HUES64 (cell line): ENCODE measurements at regions not wholly inside any gene's neighbourhood (a gene's known extent, or its start where the extent isn't known, plus 50 kb on each side); places are given as distances from the start of the nearest gene placed in this dataset.

ENCODE experiments used
- H3K27ac ChIP-seq: 2 replicates; pipeline ENCODE4 v1.7.0; 2013; ENCODE audit warnings: low read depth, low read length, inconsistent platforms
- H3K27me3 ChIP-seq: 2 replicates; pipeline ENCODE4 v1.6.1; 2013; ENCODE audit warnings: mild to moderate bottlenecking, low read length; ENCODE audit not compliant: insufficient read depth
- H3K36me3 ChIP-seq: 2 replicates; pipeline ENCODE4 v1.6.1; 2013; ENCODE audit warnings: mild to moderate bottlenecking, low read length; ENCODE audit not compliant: insufficient read depth
- H3K4me1 ChIP-seq: 2 replicates; pipeline ENCODE4 v1.6.1; 2013; ENCODE audit warnings: mild to moderate bottlenecking, low read length, moderate library complexity; ENCODE audit not compliant: insufficient read depth
- H3K4me3 ChIP-seq: 2 replicates; pipeline ENCODE4 v1.5.1; 2013; ENCODE audit warnings: mild to moderate bottlenecking, low read length, moderate library complexity
- H3K9ac ChIP-seq: 2 replicates; pipeline ENCODE4 v1.6.1; 2013; ENCODE audit warnings: mild to moderate bottlenecking, low read depth, low read length
- H3K9me3 ChIP-seq: 2 replicates; pipeline ENCODE4 v1.6.1; 2013; ENCODE audit warnings: low read depth, low read length; ENCODE audit not compliant: insufficient read depth
- WGBS: fragments of 150-250, 120-280 bp; methylation state at CpG from one replicate; pipeline ENCODE4 v1.1.7; 2013; ENCODE audit warnings: missing lambda C conversion rate; 5-methylcytosine and 5-hydroxymethylcytosine counted together

GRCh38 chr2:7977981-7978380 lies 703.9 kb upstream of the ID2 start:
- peaks cover 4% of the 10 kb centered on the region; the same call in 1 of the 2 replicates for H3K9me3 ChIP-seq
- no peaks in the 10 kb centered on the region for H3K27me3 ChIP-seq
- H3K4me3 ChIP-seq = no peak overlapping the region
- WGBS = 83% methylated on average over 8 of the region's 8 CpGs
- H3K36me3 ChIP-seq = no peaks in the 10 kb centered on the region
- no peak overlapping the region for H3K27ac ChIP-seq
- no peaks in the 10 kb centered on the region for H3K4me1 ChIP-seq
- no peak overlapping the region for H3K9ac ChIP-seq

GRCh38 chr2:7982054-7982453 lies 699.8 kb upstream of the ID2 start:
- 100% methylated on average over 1 of the region's 1 CpG for WGBS
- H3K4me1 ChIP-seq = no peaks in the 10 kb centered on the region
- no peak overlapping the region for H3K9ac ChIP-seq
- no peaks in the 10 kb centered on the region for H3K27me3 ChIP-seq
- peaks cover 4% of the 10 kb centered on the region; the same call in 1 of the 2 replicates for H3K9me3 ChIP-seq
- no peak overlapping the region for H3K27ac ChIP-seq
- H3K4me3 ChIP-seq = no peak overlapping the region
- no peaks in the 10 kb centered on the region for H3K36me3 ChIP-seq

- 96% methylated on average over 4 of the region's 4 CpGs for WGBS
- no peaks in the 10 kb centered on the region for H3K27me3 ChIP-seq
- H3K27ac ChIP-seq = no peak overlapping the region
- H3K36me3 ChIP-seq = no peaks in the 10 kb centered on the region
- H3K9ac ChIP-seq = no peak overlapping the region
- H3K9me3 ChIP-seq = peaks cover 4% of the 10 kb centered on the region; the same call in 1 of the 2 replicates
- H3K4me1 ChIP-seq = no peaks in the 10 kb centered on the region
- H3K4me3 ChIP-seq = no peak overlapping the region
Observed at GRCh38 chr2:7983451-7983850, 698.4 kb upstream of the ID2 start.

- Histone ChIP-seq H3K9me3 (peaks cover 4% of the 10 kb centered on the region; the same call in 1 of the 2 replicates), H3K27me3 (no peaks in the 10 kb centered on the region), H3K27ac (no peak overlapping the region), H3K9ac (no peak overlapping the region), H3K36me3 (no peaks in the 10 kb centered on the region), H3K4me3 (no peak overlapping the region), H3K4me1 (no peaks in the 10 kb centered on the region)
- 100% methylated on average over 1 of the region's 2 CpGs for WGBS
Observed at GRCh38 chr2:7983912-7984311, 697.9 kb upstream of the ID2 start.

- H3K4me3 ChIP-seq = no peak overlapping the region
- peaks cover 4% of the 10 kb centered on the region; the same call in 1 of the 2 replicates for H3K9me3 ChIP-seq
- WGBS = 93% methylated on average over 9 of the region's 9 CpGs
- no peaks in the 10 kb centered on the region for H3K36me3 ChIP-seq
- H3K27ac ChIP-seq = no peak overlapping the region
- H3K9ac ChIP-seq = no peak overlapping the region
- no peaks in the 10 kb centered on the region for H3K27me3 ChIP-seq
- H3K4me1 ChIP-seq = no peaks in the 10 kb centered on the region
Observed at GRCh38 chr2:7984693-7985353, 697.0 kb upstream of the ID2 start.

- H3K9ac ChIP-seq = no peak overlapping the region
- no peak overlapping the region for H3K27ac ChIP-seq
- peaks cover 4% of the 10 kb centered on the region; the same call in 1 of the 2 replicates for H3K9me3 ChIP-seq
- 97% methylated on average over 3 of the region's 3 CpGs for WGBS
- no peaks in the 10 kb centered on the region for H3K27me3 ChIP-seq
- no peak overlapping the region for H3K4me3 ChIP-seq
- H3K36me3 ChIP-seq = no peaks in the 10 kb centered on the region
- no peaks in the 10 kb centered on the region for H3K4me1 ChIP-seq
Observed at GRCh38 chr2:7986431-7986830, 695.4 kb upstream of the ID2 start.

- Histone ChIP-seq H3K4me1 (no peaks in the 10 kb centered on the region), H3K4me3 (no peak overlapping the region), H3K27ac (no peak overlapping the region), H3K36me3 (no peaks in the 10 kb centered on the region), H3K9ac (no peak overlapping the region), H3K27me3 (no peaks in the 10 kb centered on the region), H3K9me3 (no peaks in the 10 kb centered on the region)
Observed at GRCh38 chr2:7987992-7988391, 693.9 kb upstream of the ID2 start.

GRCh38 chr2:7988440-7988839 lies 693.4 kb upstream of the ID2 start:
- no peaks in the 10 kb centered on the region for H3K4me1 ChIP-seq
- no peak overlapping the region for H3K4me3 ChIP-seq
- 100% methylated on average over 1 of the region's 1 CpG for WGBS
- H3K27me3 ChIP-seq = no peaks in the 10 kb centered on the region
- no peaks in the 10 kb centered on the region for H3K36me3 ChIP-seq
- H3K27ac ChIP-seq = no peak overlapping the region
- H3K9me3 ChIP-seq = no peaks in the 10 kb centered on the region
- H3K9ac ChIP-seq = no peak overlapping the region

GRCh38 chr2:7989823-7990222 lies 692.0 kb upstream of the ID2 start:
- Histone ChIP-seq H3K4me3 (no peak overlapping the region), H3K36me3 (no peaks in the 10 kb centered on the region), H3K9ac (no peak overlapping the region), H3K27ac (no peak overlapping the region), H3K9me3 (no peaks in the 10 kb centered on the region), H3K4me1 (no peaks in the 10 kb centered on the region), H3K27me3 (no peaks in the 10 kb centered on the region)
- WGBS = 90% methylated on average over 5 of the region's 5 CpGs

GRCh38 chr2:7992612-7993602 lies 688.9 kb upstream of the ID2 start:
- WGBS = 83% methylated on average over 5 of the region's 5 CpGs
- no peak overlapping the region for H3K4me3 ChIP-seq
- H3K36me3 ChIP-seq = no peaks in the 10 kb centered on the region
- no peaks in the 10 kb centered on the region for H3K4me1 ChIP-seq
- no peak overlapping the region for H3K9ac ChIP-seq
- H3K9me3 ChIP-seq = no peaks in the 10 kb centered on the region
- no peaks in the 10 kb centered on the region for H3K27me3 ChIP-seq
- H3K27ac ChIP-seq = no peak overlapping the region

GRCh38 chr2:7994397-7994951 lies 687.4 kb upstream of the ID2 start:
- H3K27ac ChIP-seq = no peak overlapping the region
- H3K9ac ChIP-seq = no peak overlapping the region
- WGBS = 90% methylated on average over 6 of the region's 6 CpGs
- H3K4me1 ChIP-seq = no peaks in the 10 kb centered on the region
- no peaks in the 10 kb centered on the region for H3K9me3 ChIP-seq
- H3K4me3 ChIP-seq = no peak overlapping the region
- H3K36me3 ChIP-seq = no peaks in the 10 kb centered on the region
- H3K27me3 ChIP-seq = no peaks in the 10 kb centered on the region
